Kidney (tissue), 13 donors: ENCODE measurements at regions not wholly inside any gene's neighbourhood (a gene's known extent, or its start where the extent isn't known, plus 50 kb on each side); places are given as distances from the start of the nearest gene placed in this dataset.
A peak's percentile ranks its signal among the peaks of the same experiment; 100 is the strongest.

Source experiments
- DNase-seq, 5 donors: peaks; one replicate each; pipeline ENCODE4 v3.0.0-alpha.2; 2013 to 2020
- FAIRE-seq: peaks from 2 replicates; lab custom pipeline; 2012; peaks lifted over from hg19 to GRCh38; lab: Jason Lieb, UNC
- H3K27ac ChIP-seq, 2 donors: one replicate each; pipeline ENCODE4 v1.7.0; 2013; ENCODE audit warnings: low read depth in 2 of 2, low read length in 2 of 2, inconsistent platforms in 1 of 2
- H3K27me3 ChIP-seq: one replicate; pipeline ENCODE4 v1.7.1; 2013; ENCODE audit warnings: low read length, inconsistent platforms; ENCODE audit not compliant: control insufficient read depth, insufficient read depth
- H3K36me3 ChIP-seq, 3 donors: one replicate each; pipeline versions ENCODE4 v1.7.0 to v1.7.1; 2013; ENCODE audit warnings: low read length in 3 of 3, control low read depth in 1 of 3, inconsistent platforms in 1 of 3; ENCODE audit not compliant: insufficient read depth in 3 of 3, control insufficient read depth in 2 of 3
- H3K4me1 ChIP-seq, 3 donors: one replicate each; pipeline versions ENCODE4 v1.7.0 to v1.7.1; 2013; ENCODE audit warnings: low read length in 3 of 3, inconsistent platforms in 1 of 3, low read depth in 1 of 3; ENCODE audit not compliant: control insufficient read depth in 2 of 3, insufficient read depth in 2 of 3
- H3K4me3 ChIP-seq, 3 donors: one replicate each; pipeline versions ENCODE4 v1.7.0 to v1.8.1; 2013; ENCODE audit warnings: low read length in 3 of 3, control low read depth in 1 of 3, inconsistent platforms in 1 of 3
- H3K9ac ChIP-seq, 3 donors: one replicate each; pipeline versions ENCODE4 v1.7.0 to v1.7.1; 2013; ENCODE audit warnings: low read length in 3 of 3, control low read depth in 1 of 3, inconsistent platforms in 1 of 3
- H3K9me3 ChIP-seq, 3 donors: one replicate each; pipeline versions ENCODE4 v1.7.0 to v1.7.1; 2013; ENCODE audit warnings: low read length in 3 of 3, control low read depth in 1 of 3, inconsistent platforms in 1 of 3; ENCODE audit not compliant: control insufficient read depth in 2 of 3, insufficient read depth in 1 of 3
- intact Hi-C: fragments of 100-400 bp; cut with DNase I; formaldehyde crosslinking; loops from one replicate; pipeline ENCODE4 v1.11.1; 2022
- TF ChIP-seq, protein P1 (sequence below): IDR thresholded peaks from 3 replicates; pipeline ENCODE4 v1.5.1; 2012; ENCODE audit warnings: mild to moderate bottlenecking, moderate library complexity, borderline replicate concordance; ENCODE audit not compliant: insufficient read depth; ENCODE audit errors: extremely low read depth
- donor health status: control.
- donor health status: control.
- donor health status: control.
- donor health status: control.
- donor health status: control.
- donor health status: DM: yes; HTN: yes; CAD: no.
- donor health status: Normal renal cell carcinoma (clear cell type).

DNA sequence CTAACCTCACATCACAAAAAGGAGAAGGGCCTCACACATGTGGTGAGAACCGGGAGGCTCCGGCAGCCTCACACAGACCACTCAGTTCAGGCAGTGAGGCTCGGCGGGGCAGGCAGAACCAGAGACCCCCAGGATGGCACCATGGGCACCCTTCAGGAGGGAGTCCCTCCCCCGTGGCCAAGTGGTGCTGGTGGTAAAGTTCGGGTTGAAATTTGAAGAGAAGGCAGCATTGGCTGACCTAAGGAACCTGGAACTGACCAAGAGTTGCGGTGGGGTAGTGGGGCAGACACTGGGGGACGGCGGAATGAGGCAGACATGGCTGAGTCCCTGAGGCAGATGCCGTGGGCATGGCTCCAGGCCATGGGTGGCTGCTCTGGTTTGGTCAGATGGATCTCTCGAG, 239.3 kb upstream of the MYT1L start:
- Histone ChIP-seq H3K27ac (no peak overlapping the region), H3K9ac (no peak overlapping the region), H3K36me3 (no peaks in the 10 kb centered on the region), H3K9me3 (peaks cover 0 to 4% (median 0%) of the 10 kb centered on the region in 3 donors), H3K4me3 (no peak overlapping the region), H3K4me1 (no peaks in the 10 kb centered on the region), H3K27me3 (no peaks in the 10 kb centered on the region)
- TF ChIP-seq, protein P1, sequence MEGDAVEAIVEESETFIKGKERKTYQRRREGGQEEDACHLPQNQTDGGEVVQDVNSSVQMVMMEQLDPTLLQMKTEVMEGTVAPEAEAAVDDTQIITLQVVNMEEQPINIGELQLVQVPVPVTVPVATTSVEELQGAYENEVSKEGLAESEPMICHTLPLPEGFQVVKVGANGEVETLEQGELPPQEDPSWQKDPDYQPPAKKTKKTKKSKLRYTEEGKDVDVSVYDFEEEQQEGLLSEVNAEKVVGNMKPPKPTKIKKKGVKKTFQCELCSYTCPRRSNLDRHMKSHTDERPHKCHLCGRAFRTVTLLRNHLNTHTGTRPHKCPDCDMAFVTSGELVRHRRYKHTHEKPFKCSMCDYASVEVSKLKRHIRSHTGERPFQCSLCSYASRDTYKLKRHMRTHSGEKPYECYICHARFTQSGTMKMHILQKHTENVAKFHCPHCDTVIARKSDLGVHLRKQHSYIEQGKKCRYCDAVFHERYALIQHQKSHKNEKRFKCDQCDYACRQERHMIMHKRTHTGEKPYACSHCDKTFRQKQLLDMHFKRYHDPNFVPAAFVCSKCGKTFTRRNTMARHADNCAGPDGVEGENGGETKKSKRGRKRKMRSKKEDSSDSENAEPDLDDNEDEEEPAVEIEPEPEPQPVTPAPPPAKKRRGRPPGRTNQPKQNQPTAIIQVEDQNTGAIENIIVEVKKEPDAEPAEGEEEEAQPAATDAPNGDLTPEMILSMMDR, result no peak
- no peak for DNase-seq
- intact Hi-C loops, result no loop called here
- no peak for FAIRE-seq

DNA sequence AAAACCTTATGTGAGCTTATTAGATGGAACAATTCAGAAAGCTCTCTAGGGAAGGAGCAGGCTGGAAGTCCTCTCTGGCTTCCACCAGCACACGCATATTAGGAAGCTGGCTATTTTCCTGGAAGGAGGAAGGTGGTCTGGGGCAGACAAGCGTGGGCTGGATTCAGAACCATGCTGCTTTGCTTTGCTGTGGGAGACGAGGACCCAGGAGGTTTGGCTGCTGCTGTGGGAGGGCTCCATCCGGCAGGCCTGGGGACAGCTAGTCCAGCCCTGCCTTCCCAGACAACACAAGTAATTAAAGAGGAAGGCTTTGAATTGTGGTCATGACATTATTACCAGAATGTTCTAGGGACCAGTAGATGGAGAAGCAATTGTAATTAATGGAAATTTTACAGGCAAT, 238.8 kb upstream of the MYT1L start:
- Histone ChIP-seq H3K4me1 (no peaks in the 10 kb centered on the region), H3K9me3 (peaks cover 0 to 4% (median 0%) of the 10 kb centered on the region in 3 donors), H3K9ac (no peak overlapping the region), H3K27ac (no peak overlapping the region), H3K4me3 (no peak overlapping the region), H3K27me3 (no peaks in the 10 kb centered on the region), H3K36me3 (no peaks in the 10 kb centered on the region)
- DNase-seq (no peak), FAIRE-seq (no peak)
- TF ChIP-seq, protein P1, result no peak
- intact Hi-C loops, result no loop called here

DNA sequence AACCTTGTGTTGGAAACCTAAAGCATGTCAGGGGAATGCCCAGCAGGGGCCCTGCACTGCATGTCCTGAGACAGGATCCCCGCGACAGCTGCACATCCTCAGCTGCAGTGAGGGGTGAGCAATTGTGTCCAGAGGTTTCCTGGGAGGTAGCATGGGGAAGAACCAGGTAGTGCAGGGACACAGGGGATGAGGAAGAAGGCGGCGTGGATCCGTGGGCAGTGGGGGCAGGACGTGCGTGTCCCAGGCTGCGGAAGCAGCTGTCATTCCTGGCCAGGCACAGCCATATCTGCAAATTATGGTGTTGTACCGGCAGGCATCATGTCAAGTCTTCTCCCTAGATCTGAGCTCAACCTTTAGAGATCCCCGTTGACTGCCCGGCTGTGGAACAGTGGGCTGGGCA, 238.2 kb upstream of the MYT1L start:
- TF ChIP-seq, protein P1, result no peak
- no peaks in the 10 kb centered on the region for H3K36me3 ChIP-seq
- intact Hi-C loops, result no loop called here
- peaks cover 0 to 4% (median 0%) of the 10 kb centered on the region in 3 donors for H3K9me3 ChIP-seq
- H3K4me3 ChIP-seq, result no peak overlapping the region
- H3K27me3 ChIP-seq, result no peaks in the 10 kb centered on the region
- H3K9ac ChIP-seq, result no peak overlapping the region
- peak in 2 of 5 donors; percentile 8 to 13 for DNase-seq
- no peak for FAIRE-seq
- H3K4me1 ChIP-seq, result no peaks in the 10 kb centered on the region
- no peak overlapping the region for H3K27ac ChIP-seq

DNA sequence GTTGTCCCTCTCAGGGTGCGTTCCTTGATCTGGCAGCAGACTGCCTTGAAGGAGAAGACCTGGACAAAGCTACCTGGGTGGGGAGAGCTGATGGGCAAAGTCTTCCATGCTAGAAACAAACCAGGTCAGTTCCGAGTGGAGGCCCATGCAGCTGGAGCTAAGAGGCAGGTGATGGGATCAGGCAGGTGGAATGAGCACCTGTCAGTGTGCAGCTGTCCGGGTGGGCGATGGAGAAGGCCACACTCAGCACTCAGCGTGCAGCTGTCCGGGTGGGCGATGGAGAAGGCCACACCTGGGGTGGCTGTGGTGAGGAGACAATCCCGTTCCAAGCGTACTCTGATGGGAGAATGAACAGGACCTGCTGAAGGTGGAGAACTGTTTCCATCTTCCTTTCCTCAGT, 237.3 kb upstream of the MYT1L start:
- no peak overlapping the region for H3K9ac ChIP-seq
- DNase-seq (peak in 1 of 5 donors; percentile 3), FAIRE-seq (no peak)
- peaks cover 0 to under 1% (median 0%) of the 10 kb centered on the region in 3 donors for H3K9me3 ChIP-seq
- no peaks in the 10 kb centered on the region for H3K4me1 ChIP-seq
- no peak overlapping the region for H3K27ac ChIP-seq
- TF ChIP-seq, protein P1, result no peak
- H3K4me3 ChIP-seq, result no peak overlapping the region
- intact Hi-C loops, result no loop called here
- H3K27me3 ChIP-seq, result no peaks in the 10 kb centered on the region
- no peaks in the 10 kb centered on the region for H3K36me3 ChIP-seq
